ENCODE measurements at regions not wholly inside any gene's neighbourhood (a gene's known extent, or its start where the extent isn't known, plus 50 kb on each side); places are given as distances from the start of the nearest gene placed in this dataset.

- TF ChIP-seq, protein P1, sequence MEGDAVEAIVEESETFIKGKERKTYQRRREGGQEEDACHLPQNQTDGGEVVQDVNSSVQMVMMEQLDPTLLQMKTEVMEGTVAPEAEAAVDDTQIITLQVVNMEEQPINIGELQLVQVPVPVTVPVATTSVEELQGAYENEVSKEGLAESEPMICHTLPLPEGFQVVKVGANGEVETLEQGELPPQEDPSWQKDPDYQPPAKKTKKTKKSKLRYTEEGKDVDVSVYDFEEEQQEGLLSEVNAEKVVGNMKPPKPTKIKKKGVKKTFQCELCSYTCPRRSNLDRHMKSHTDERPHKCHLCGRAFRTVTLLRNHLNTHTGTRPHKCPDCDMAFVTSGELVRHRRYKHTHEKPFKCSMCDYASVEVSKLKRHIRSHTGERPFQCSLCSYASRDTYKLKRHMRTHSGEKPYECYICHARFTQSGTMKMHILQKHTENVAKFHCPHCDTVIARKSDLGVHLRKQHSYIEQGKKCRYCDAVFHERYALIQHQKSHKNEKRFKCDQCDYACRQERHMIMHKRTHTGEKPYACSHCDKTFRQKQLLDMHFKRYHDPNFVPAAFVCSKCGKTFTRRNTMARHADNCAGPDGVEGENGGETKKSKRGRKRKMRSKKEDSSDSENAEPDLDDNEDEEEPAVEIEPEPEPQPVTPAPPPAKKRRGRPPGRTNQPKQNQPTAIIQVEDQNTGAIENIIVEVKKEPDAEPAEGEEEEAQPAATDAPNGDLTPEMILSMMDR (conservative IDR thresholded peaks at IDR 0.05; ENCODE audit: low read length) = peak; percentile 30; the same call in 1 of the 2 replicates
- TF ChIP-seq EZH2phosphoT487 (IDR thresholded peaks at IDR 0.05; ENCODE audit: borderline replicate concordance) = no peak
- Histone ChIP-seq H3K79me2 (ENCODE audit: insufficient read depth, low read length) (no peaks in the 10 kb centered on the region), H3K4me3 (ENCODE audit: low read length, poor library complexity, severe bottlenecking) (no peak overlapping the region), H3K9me2 (replicated peaks; ENCODE audit: low read depth, low read length) (no peaks in the 10 kb centered on the region), H3K27me3 (ENCODE audit: insufficient read depth, low read length, poor library complexity, severe bottlenecking) (no peaks in the 10 kb centered on the region), H2AFZ (ENCODE audit: low read length) (no peak overlapping the region), H4K20me1 (ENCODE audit: insufficient read depth, low read length, poor library complexity, severe bottlenecking) (no peaks in the 10 kb centered on the region), H3K9me3 (ENCODE audit: insufficient read depth, low read depth, low read length) (peaks cover 94% of the 10 kb centered on the region; the same call in 1 of the 2 replicates), H3K4me1 (ENCODE audit: insufficient read depth, low read length, poor library complexity, severe bottlenecking) (no peaks in the 10 kb centered on the region), H3F3A (ENCODE audit: low read depth) (no peaks in the 10 kb centered on the region), H3K9ac (ENCODE audit: low read depth, low read length, poor library complexity, severe bottlenecking) (no peak overlapping the region), H3K4me2 (ENCODE audit: low read depth, low read length, poor library complexity, severe bottlenecking) (no peak overlapping the region), H3K36me3 (ENCODE audit: insufficient read depth, low read length) (peaks cover 86% of the 10 kb centered on the region; the same call in 1 of the 2 replicates)
Observed at GRCh38 chr15:25056484-25057425, 102.0 kb downstream of the SNRPN start.

GRCh38 chr15:25057574-25057973 is 102.8 kb downstream of the SNRPN start:
- no peak overlapping the region for H3K9ac ChIP-seq (ENCODE audit: low read depth, low read length, poor library complexity, severe bottlenecking)
- H3K79me2 ChIP-seq (ENCODE audit: insufficient read depth, low read length) = no peaks in the 10 kb centered on the region
- no peaks in the 10 kb centered on the region for H3F3A ChIP-seq (ENCODE audit: low read depth)
- H3K9me3 ChIP-seq (ENCODE audit: insufficient read depth, low read depth, low read length) = peaks cover 93% of the 10 kb centered on the region; the same call in 1 of the 2 replicates
- no peaks in the 10 kb centered on the region for H3K9me2 ChIP-seq (replicated peaks; ENCODE audit: low read depth, low read length)
- no peaks in the 10 kb centered on the region for H4K20me1 ChIP-seq (ENCODE audit: insufficient read depth, low read length, poor library complexity, severe bottlenecking)
- no peak overlapping the region for H2AFZ ChIP-seq (ENCODE audit: low read length)
- H3K4me2 ChIP-seq (ENCODE audit: low read depth, low read length, poor library complexity, severe bottlenecking) = no peak overlapping the region
- no peak overlapping the region for H3K4me3 ChIP-seq (ENCODE audit: low read length, poor library complexity, severe bottlenecking)
- no peaks in the 10 kb centered on the region for H3K4me1 ChIP-seq (ENCODE audit: insufficient read depth, low read length, poor library complexity, severe bottlenecking)
- TF ChIP-seq, protein P1 (conservative IDR thresholded peaks at IDR 0.05; ENCODE audit: low read length) = no peak
- no peak for TF ChIP-seq EZH2phosphoT487 (IDR thresholded peaks at IDR 0.05; ENCODE audit: borderline replicate concordance)
- H3K27me3 ChIP-seq (ENCODE audit: insufficient read depth, low read length, poor library complexity, severe bottlenecking) = no peaks in the 10 kb centered on the region
- peaks cover 86% of the 10 kb centered on the region; the same call in 1 of the 2 replicates for H3K36me3 ChIP-seq (ENCODE audit: insufficient read depth, low read length)

GRCh38 chr15:25058080-25058785 is 103.4 kb downstream of the SNRPN start:
- Histone ChIP-seq H3K9me2 (replicated peaks; ENCODE audit: low read depth, low read length) (no peaks in the 10 kb centered on the region), H3K4me1 (ENCODE audit: insufficient read depth, low read length, poor library complexity, severe bottlenecking) (no peaks in the 10 kb centered on the region), H2AFZ (ENCODE audit: low read length) (no peak overlapping the region), H4K20me1 (ENCODE audit: insufficient read depth, low read length, poor library complexity, severe bottlenecking) (no peaks in the 10 kb centered on the region), H3K4me3 (ENCODE audit: low read length, poor library complexity, severe bottlenecking) (no peak overlapping the region), H3K9ac (ENCODE audit: low read depth, low read length, poor library complexity, severe bottlenecking) (no peak overlapping the region), H3K27me3 (ENCODE audit: insufficient read depth, low read length, poor library complexity, severe bottlenecking) (no peaks in the 10 kb centered on the region), H3K4me2 (ENCODE audit: low read depth, low read length, poor library complexity, severe bottlenecking) (no peak overlapping the region), H3F3A (ENCODE audit: low read depth) (no peaks in the 10 kb centered on the region), H3K36me3 (ENCODE audit: insufficient read depth, low read length) (peaks cover 90% of the 10 kb centered on the region; the same call in 1 of the 2 replicates), H3K79me2 (ENCODE audit: insufficient read depth, low read length) (no peaks in the 10 kb centered on the region), H3K9me3 (ENCODE audit: insufficient read depth, low read depth, low read length) (peaks cover 93% of the 10 kb centered on the region)
- TF ChIP-seq EZH2phosphoT487 (IDR thresholded peaks at IDR 0.05; ENCODE audit: borderline replicate concordance) = no peak
- TF ChIP-seq, protein P1 (conservative IDR thresholded peaks at IDR 0.05; ENCODE audit: low read length) = no peak
